ENCODE measurements at regions not wholly inside any gene's neighbourhood (a gene's known extent, or its start where the extent isn't known, plus 50 kb on each side); places are given as distances from the start of the nearest gene placed in this dataset.

DNA sequence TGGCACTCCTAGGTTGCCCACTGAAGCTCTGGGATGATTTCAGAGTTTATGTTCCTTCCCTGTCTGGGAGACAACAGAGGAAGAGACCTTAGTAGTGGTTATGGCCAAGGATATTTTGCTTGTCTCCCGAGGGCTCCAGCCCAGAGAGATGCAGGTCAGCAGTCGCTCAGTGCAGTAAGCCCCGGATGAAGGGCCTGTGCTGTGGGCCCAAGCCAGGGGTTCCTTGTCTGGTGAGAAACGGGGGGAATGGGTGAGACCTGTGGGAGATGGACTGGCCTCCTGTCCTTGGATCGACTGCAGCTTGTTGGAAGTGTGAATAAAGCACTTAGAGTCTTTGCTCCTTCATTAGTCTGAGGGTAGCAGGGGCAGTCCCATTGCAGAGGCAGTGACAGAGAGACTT, 260.7 kb upstream of the RIOK2 start:
- no peak for DNase-seq (ENCODE audit: low read depth)
- H3K27me3 ChIP-seq (replicated peaks; ENCODE audit: control insufficient read depth, insufficient read depth, low read length), result no peaks in the 10 kb centered on the region
- no peaks in the 10 kb centered on the region for H3K4me1 ChIP-seq (ENCODE audit: control insufficient read depth, insufficient read depth, low read length)
- no peak overlapping the region for H3K4me3 ChIP-seq (ENCODE audit: low read length)
- H3K9ac ChIP-seq (ENCODE audit: low read length), result no peak overlapping the region
- peaks cover 14% of the 10 kb centered on the region for H3K9me3 ChIP-seq (ENCODE audit: control insufficient read depth, low read length)
- H3K36me3 ChIP-seq (ENCODE audit: control insufficient read depth, insufficient read depth, low read length, severe bottlenecking), result no peaks in the 10 kb centered on the region

DNA sequence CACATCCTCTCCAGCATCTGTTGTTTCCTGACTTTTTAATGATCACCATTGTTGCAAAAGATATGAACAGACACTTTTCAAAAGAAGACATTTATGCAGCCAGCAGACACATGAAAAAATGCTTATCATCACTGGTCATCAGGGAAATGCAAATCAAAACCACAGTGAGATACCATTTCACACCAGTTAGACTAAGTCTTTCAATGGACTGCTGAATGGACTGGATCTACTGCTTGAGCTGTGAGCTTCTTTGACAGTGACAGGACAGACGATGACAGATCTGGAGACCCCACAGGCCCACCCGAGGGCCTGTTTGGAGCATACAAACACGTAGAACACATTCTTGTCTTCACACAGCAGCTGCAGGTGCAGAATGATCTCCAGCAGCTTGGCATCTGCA, 266.1 kb upstream of the RIOK2 start:
- H3K36me3 ChIP-seq (ENCODE audit: control insufficient read depth, insufficient read depth, low read length, severe bottlenecking), result no peaks in the 10 kb centered on the region
- DNase-seq (ENCODE audit: low read depth), result no peak
- H3K4me1 ChIP-seq (ENCODE audit: control insufficient read depth, insufficient read depth, low read length), result no peaks in the 10 kb centered on the region
- H3K9me3 ChIP-seq (ENCODE audit: control insufficient read depth, low read length), result no peaks in the 10 kb centered on the region
- no peak overlapping the region for H3K4me3 ChIP-seq (ENCODE audit: low read length)
- H3K27me3 ChIP-seq (replicated peaks; ENCODE audit: control insufficient read depth, insufficient read depth, low read length), result no peaks in the 10 kb centered on the region
- H3K9ac ChIP-seq (ENCODE audit: low read length), result no peak overlapping the region

DNA sequence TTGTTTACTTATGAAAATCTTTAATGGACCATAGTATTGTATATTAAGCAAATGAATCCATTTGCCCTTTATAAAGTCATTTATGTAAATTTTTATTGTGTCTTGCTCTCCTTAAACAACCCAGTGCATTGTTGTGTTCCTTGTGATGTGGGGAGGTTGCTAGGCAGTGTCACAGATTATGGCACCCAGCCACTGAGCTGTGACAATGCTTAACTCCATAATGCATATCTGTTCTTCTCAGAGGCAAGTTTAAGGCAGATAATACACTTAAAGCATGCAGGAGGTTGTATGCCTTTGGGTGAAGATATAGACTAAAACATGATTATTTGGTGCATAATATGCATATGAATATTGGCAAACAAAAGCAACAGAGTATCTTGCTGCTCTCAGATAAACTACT, 269.6 kb upstream of the RIOK2 start:
- no peak for DNase-seq (ENCODE audit: low read depth)
- Histone ChIP-seq H3K9me3 (ENCODE audit: control insufficient read depth, low read length) (no peaks in the 10 kb centered on the region), H3K36me3 (ENCODE audit: control insufficient read depth, insufficient read depth, low read length, severe bottlenecking) (no peaks in the 10 kb centered on the region)

DNA sequence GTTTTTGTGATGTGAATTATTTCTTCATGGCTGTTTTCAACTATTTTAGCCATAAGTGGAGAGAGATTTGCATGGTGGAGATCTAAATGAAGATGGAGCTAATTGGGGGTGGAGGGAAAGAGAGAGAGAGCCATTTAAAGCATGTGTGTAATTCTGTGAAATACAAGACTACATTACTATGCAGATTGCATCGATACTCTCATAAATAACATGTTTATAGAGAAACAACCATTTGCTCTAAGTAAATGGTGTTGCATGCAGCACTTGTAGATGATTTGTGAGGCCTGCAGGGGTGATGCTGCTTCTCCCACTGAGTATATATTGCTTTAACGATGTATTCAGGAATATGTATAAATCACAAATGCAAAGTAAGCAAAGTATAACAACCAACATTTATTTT, 270.2 kb upstream of the RIOK2 start:
- H3K36me3 ChIP-seq (ENCODE audit: control insufficient read depth, insufficient read depth, low read length, severe bottlenecking), result no peaks in the 10 kb centered on the region
- DNase-seq (ENCODE audit: low read depth), result no peak
- no peak overlapping the region for H3K9ac ChIP-seq (ENCODE audit: low read length)
- H3K4me3 ChIP-seq (ENCODE audit: low read length), result no peak overlapping the region
- no peaks in the 10 kb centered on the region for H3K9me3 ChIP-seq (ENCODE audit: control insufficient read depth, low read length)
- no peaks in the 10 kb centered on the region for H3K4me1 ChIP-seq (ENCODE audit: control insufficient read depth, insufficient read depth, low read length)
- no peaks in the 10 kb centered on the region for H3K27me3 ChIP-seq (replicated peaks; ENCODE audit: control insufficient read depth, insufficient read depth, low read length)

More for the DNA sequence above, 269.6 kb upstream of the RIOK2 start:
- no peak overlapping the region for H3K9ac ChIP-seq (ENCODE audit: low read length)
- no peaks in the 10 kb centered on the region for H3K4me1 ChIP-seq (ENCODE audit: control insufficient read depth, insufficient read depth, low read length)
- no peaks in the 10 kb centered on the region for H3K27me3 ChIP-seq (replicated peaks; ENCODE audit: control insufficient read depth, insufficient read depth, low read length)
- no peak overlapping the region for H3K4me3 ChIP-seq (ENCODE audit: low read length)

DNA sequence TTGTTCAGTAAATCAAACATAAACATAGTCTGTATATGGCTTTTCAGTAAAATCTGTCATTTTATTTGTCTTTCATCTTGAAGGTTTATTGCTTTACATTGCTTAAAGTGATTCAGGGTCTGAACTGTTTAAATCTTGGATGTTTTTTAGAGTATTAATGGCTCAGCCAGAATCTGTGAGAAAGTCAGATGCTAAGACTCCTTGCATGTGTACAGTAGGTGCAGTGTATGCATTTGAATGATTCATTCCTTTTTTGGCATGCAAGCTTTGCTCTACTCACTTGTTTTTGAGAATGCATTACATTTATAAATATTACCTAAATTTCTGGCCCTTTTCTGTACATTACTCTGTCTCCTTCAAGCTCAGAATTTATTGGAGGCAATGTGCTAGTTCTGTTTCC, 271.0 kb upstream of the RIOK2 start:
- Histone ChIP-seq H3K9me3 (ENCODE audit: control insufficient read depth, low read length) (no peaks in the 10 kb centered on the region), H3K27me3 (replicated peaks; ENCODE audit: control insufficient read depth, insufficient read depth, low read length) (no peaks in the 10 kb centered on the region), H3K9ac (ENCODE audit: low read length) (no peak overlapping the region), H3K4me1 (ENCODE audit: control insufficient read depth, insufficient read depth, low read length) (no peaks in the 10 kb centered on the region), H3K4me3 (ENCODE audit: low read length) (no peak overlapping the region), H3K36me3 (ENCODE audit: control insufficient read depth, insufficient read depth, low read length, severe bottlenecking) (no peaks in the 10 kb centered on the region)
- no peak for DNase-seq (ENCODE audit: low read depth)

DNA sequence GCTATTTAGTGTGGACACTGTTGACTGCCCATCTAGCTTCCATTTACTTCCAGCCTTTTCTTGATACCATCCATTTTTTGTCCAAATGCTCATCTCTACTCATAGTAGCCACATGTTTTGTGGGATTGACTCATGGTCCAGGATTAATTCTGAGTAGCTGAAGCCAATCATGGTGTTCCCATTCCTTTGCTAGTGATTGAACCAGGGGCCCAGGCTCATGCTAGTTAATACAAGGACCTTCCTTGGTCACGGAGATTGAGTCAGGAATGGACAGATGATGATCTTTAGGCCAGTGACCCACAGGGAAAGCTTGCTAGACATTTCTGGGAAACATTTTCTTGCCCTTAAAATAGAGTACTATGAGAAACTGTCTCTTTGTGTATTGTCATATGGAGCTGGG, 272.9 kb upstream of the RIOK2 start:
- Histone ChIP-seq H3K9ac (ENCODE audit: low read length) (no peak overlapping the region), H3K9me3 (ENCODE audit: control insufficient read depth, low read length) (no peaks in the 10 kb centered on the region)
- DNase-seq (ENCODE audit: low read depth), result no peak

DNA sequence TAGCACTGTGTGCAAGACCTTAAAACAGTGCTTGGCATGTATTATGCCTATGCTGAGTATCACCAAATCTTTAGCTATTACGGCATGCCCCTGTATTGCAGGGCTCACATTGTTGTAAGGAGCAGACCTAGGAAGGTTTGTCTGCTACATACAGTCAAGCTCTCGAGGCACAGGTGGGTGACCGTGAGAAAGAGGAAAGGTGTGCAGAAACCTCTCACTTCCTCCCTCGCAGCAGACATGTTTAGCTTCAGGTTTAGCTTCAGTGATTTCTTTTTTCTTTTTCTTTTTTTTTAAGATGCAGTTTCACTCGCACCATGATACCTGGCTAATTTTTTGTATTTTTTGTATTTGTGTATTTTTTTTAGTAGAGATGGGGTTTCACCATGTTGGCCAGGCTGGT, 275.8 kb upstream of the RIOK2 start:
- Histone ChIP-seq H3K9ac (ENCODE audit: low read length) (no peak overlapping the region), H3K36me3 (ENCODE audit: control insufficient read depth, insufficient read depth, low read length, severe bottlenecking) (no peaks in the 10 kb centered on the region), H3K9me3 (ENCODE audit: control insufficient read depth, low read length) (no peaks in the 10 kb centered on the region), H3K4me1 (ENCODE audit: control insufficient read depth, insufficient read depth, low read length) (no peaks in the 10 kb centered on the region), H3K27me3 (replicated peaks; ENCODE audit: control insufficient read depth, insufficient read depth, low read length) (no peaks in the 10 kb centered on the region), H3K4me3 (ENCODE audit: low read length) (no peak overlapping the region)
- no peak for DNase-seq (ENCODE audit: low read depth)

More for the DNA sequence above, 272.9 kb upstream of the RIOK2 start:
- no peaks in the 10 kb centered on the region for H3K27me3 ChIP-seq (replicated peaks; ENCODE audit: control insufficient read depth, insufficient read depth, low read length)
- H3K4me1 ChIP-seq (ENCODE audit: control insufficient read depth, insufficient read depth, low read length), result no peaks in the 10 kb centered on the region
- H3K4me3 ChIP-seq (ENCODE audit: low read length), result no peak overlapping the region
- no peaks in the 10 kb centered on the region for H3K36me3 ChIP-seq (ENCODE audit: control insufficient read depth, insufficient read depth, low read length, severe bottlenecking)

DNA sequence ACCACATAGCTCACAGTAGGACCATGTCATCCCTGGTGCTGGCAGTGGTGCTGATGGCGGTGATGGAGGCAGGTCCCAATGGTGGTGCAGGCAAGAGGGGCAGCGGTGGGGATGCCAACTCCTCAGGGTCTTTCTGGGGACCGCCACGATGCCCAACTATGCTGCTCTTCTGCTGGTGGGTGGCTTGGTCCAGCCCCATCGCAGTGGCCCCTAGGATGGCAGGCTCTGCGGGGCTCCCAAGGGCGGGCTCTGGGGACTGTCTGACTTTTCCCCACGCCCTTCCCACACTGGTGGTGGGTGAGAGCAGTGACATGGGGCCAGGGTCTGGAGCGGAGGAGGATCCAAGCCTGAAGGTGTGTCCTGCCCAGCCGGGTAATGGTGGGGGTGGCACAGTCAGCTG, 288.9 kb upstream of the RIOK2 start:
- no peak for DNase-seq (ENCODE audit: low read depth)
- no peaks in the 10 kb centered on the region for H3K4me1 ChIP-seq (ENCODE audit: control insufficient read depth, insufficient read depth, low read length)
- no peak overlapping the region for H3K4me3 ChIP-seq (ENCODE audit: low read length)
- no peak overlapping the region for H3K9ac ChIP-seq (ENCODE audit: low read length)
- no peaks in the 10 kb centered on the region for H3K36me3 ChIP-seq (ENCODE audit: control insufficient read depth, insufficient read depth, low read length, severe bottlenecking)
- H3K27me3 ChIP-seq (replicated peaks; ENCODE audit: control insufficient read depth, insufficient read depth, low read length), result no peaks in the 10 kb centered on the region
- peaks cover 5% of the 10 kb centered on the region for H3K9me3 ChIP-seq (ENCODE audit: control insufficient read depth, low read length)

DNA sequence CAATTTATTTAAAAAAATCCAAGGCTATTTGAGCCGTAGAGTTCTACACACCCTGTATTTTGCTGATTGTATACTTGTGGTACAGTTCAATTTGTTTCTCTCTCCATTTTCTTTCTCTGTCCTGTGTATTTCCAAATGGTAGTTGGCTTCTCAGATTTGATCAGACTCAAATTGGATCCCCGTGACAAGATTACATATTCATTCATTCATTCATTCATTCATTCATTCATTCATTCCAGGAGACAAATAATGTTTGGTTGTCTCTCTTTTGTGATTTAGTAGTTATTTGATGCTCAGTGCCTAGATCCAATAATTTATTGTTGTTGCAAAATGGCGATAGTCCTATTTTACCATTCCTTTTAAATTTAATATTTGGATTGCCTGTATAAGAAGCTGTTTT, 292.8 kb upstream of the RIOK2 start:
- Histone ChIP-seq H3K27me3 (replicated peaks; ENCODE audit: control insufficient read depth, insufficient read depth, low read length) (no peaks in the 10 kb centered on the region), H3K4me3 (ENCODE audit: low read length) (no peak overlapping the region), H3K9ac (ENCODE audit: low read length) (no peak overlapping the region), H3K4me1 (ENCODE audit: control insufficient read depth, insufficient read depth, low read length) (no peaks in the 10 kb centered on the region), H3K9me3 (ENCODE audit: control insufficient read depth, low read length) (no peaks in the 10 kb centered on the region), H3K36me3 (ENCODE audit: control insufficient read depth, insufficient read depth, low read length, severe bottlenecking) (no peaks in the 10 kb centered on the region)
- DNase-seq (ENCODE audit: low read depth), result no peak

DNA sequence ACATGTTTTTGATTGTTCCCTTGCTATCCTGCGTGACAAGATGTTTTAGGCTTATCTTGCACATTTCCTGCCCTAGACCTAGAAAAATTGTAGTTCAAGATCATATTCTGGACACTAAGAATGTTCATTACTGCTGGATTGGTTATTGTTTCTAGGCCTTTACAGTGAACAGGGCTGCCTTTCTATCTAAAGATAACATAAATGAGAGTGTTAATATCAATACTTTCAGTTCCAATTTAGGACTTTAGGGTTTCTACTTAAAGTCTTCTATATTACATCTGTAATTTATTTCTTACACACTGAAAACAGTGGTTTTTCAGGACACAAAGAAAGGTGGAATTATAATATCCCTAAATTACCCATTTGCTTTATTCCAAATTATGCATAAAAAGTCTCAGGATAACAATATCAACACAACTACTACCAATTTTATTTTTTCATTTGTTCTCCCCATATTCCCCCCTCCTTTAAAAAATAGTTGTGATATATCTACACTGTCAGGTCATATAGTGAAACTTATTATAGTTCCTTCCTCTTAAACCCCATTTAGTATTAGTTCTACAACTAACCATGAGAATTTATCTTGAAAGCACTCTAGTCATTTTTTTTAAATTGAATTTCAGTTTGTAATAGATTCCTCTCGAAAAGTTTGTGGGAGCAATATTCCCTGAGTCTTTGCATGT, 293.9 kb upstream of the RIOK2 start:
- Histone ChIP-seq H3K27me3 (replicated peaks; ENCODE audit: control insufficient read depth, insufficient read depth, low read length) (no peaks in the 10 kb centered on the region), H3K4me3 (ENCODE audit: low read length) (no peak overlapping the region), H3K9me3 (ENCODE audit: control insufficient read depth, low read length) (no peaks in the 10 kb centered on the region), H3K36me3 (ENCODE audit: control insufficient read depth, insufficient read depth, low read length, severe bottlenecking) (no peaks in the 10 kb centered on the region), H3K4me1 (ENCODE audit: control insufficient read depth, insufficient read depth, low read length) (no peaks in the 10 kb centered on the region), H3K9ac (ENCODE audit: low read length) (no peak overlapping the region)
- DNase-seq (ENCODE audit: low read depth), result no peak

DNA sequence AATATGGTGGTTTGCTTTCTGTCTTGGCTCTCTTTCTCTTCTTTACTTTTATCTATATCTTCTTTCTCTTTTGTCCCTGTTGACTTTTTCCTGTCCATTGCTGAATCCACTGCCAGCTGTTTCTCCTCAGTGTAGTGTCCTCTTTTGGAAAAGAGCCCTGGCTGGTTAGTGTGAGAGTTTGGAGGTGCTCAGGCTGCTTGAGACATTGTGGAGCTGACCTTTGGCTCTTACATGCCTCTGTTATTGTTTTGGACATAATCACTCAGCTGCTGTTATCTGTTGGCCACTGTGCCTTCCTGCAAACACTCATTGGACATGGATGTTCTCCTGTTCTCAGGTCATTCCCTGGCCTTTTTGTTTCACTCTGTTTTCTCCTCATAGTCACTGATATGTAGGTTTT, 295.4 kb upstream of the RIOK2 start:
- H3K27me3 ChIP-seq (replicated peaks; ENCODE audit: control insufficient read depth, insufficient read depth, low read length), result no peaks in the 10 kb centered on the region
- no peak overlapping the region for H3K4me3 ChIP-seq (ENCODE audit: low read length)
- H3K36me3 ChIP-seq (ENCODE audit: control insufficient read depth, insufficient read depth, low read length, severe bottlenecking), result no peaks in the 10 kb centered on the region
- DNase-seq (ENCODE audit: low read depth), result no peak
- H3K9ac ChIP-seq (ENCODE audit: low read length), result no peak overlapping the region
- no peaks in the 10 kb centered on the region for H3K4me1 ChIP-seq (ENCODE audit: control insufficient read depth, insufficient read depth, low read length)
- H3K9me3 ChIP-seq (ENCODE audit: control insufficient read depth, low read length), result no peaks in the 10 kb centered on the region

DNA sequence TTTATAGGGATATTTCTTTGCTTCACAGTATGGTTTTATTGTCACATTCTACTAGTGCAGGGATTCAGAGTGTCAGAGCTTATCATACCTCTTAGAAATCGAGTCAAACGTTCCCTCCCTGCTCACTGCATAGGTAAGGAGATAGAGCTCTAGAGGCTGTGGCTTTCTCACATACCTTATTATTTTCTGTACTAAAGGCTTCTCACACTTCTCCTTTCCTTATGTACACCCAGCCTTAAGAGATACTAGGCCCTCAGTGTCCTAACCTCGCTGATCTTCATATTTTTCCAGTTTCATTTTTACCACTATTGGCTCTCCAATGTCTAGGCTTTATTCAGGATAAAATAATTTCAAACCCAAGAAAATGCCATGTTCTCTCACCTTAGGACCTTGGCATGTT, 297.3 kb upstream of the RIOK2 start:
- DNase-seq (ENCODE audit: low read depth), result no peak
- Histone ChIP-seq H3K9me3 (ENCODE audit: control insufficient read depth, low read length) (no peaks in the 10 kb centered on the region), H3K27me3 (replicated peaks; ENCODE audit: control insufficient read depth, insufficient read depth, low read length) (no peaks in the 10 kb centered on the region)

More for the DNA sequence above, 297.3 kb upstream of the RIOK2 start:
- Histone ChIP-seq H3K4me3 (ENCODE audit: low read length) (no peak overlapping the region), H3K9ac (ENCODE audit: low read length) (no peak overlapping the region), H3K36me3 (ENCODE audit: control insufficient read depth, insufficient read depth, low read length, severe bottlenecking) (no peaks in the 10 kb centered on the region), H3K4me1 (ENCODE audit: control insufficient read depth, insufficient read depth, low read length) (no peaks in the 10 kb centered on the region)
